ENCODE measurements at regions not wholly inside any gene's neighbourhood (a gene's known extent, or its start where the extent isn't known, plus 50 kb on each side); places are given as distances from the start of the nearest gene placed in this dataset.

GRCh38 chr20:22394583-22394982 lies 189.8 kb downstream of the FOXA2 start:
- TF ChIP-seq CTCF (conservative IDR thresholded peaks at IDR 0.05; ENCODE audit: low read depth, low read length) (no peak), EZH2 (IDR thresholded peaks at IDR 0.05; ENCODE audit: low read length, unreplicated experiment) (no peak), EZH2phosphoT487 (IDR thresholded peaks at IDR 0.05; ENCODE audit: borderline replicate concordance, low read length) (no peak)

Measured in PC-3 (cell line).